ENCODE measurements at regions not wholly inside any gene's neighbourhood (a gene's known extent, or its start where the extent isn't known, plus 50 kb on each side); places are given as distances from the start of the nearest gene placed in this dataset.

DNA sequence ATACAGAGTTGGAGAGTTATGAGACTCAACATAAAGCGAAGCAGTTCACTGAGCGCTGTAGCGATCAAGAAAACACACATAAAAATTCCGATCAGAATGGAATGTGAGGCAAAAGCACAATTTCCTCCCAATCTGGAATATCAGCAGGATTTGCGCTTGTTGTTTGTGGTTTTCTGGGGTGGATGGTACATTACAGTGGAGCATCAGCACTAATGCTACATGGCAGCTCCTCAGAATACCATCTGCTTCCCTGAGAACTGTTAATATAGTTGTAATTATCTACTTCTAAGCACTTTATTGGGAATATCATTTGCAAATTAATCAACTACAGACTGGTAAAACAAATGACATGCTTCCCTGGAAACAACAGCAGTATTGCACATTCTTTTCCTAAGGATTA is 324.1 kb upstream of the PPARGC1A start:
- Histone ChIP-seq H4K20me1 (ENCODE audit: insufficient read depth, low read length, poor library complexity, severe bottlenecking) (no peaks in the 10 kb centered on the region), H3K27me3 (ENCODE audit: insufficient read depth, low read length, poor library complexity, severe bottlenecking) (no peaks in the 10 kb centered on the region), H3K79me2 (ENCODE audit: insufficient read depth, low read length) (no peaks in the 10 kb centered on the region), H3K9me3 (ENCODE audit: insufficient read depth, low read depth, low read length) (no peaks in the 10 kb centered on the region), H3K4me1 (ENCODE audit: insufficient read depth, low read length, poor library complexity, severe bottlenecking) (no peaks in the 10 kb centered on the region), H3K9me2 (replicated peaks; ENCODE audit: low read depth, low read length) (no peaks in the 10 kb centered on the region), H3K4me2 (ENCODE audit: low read depth, low read length, poor library complexity, severe bottlenecking) (no peak overlapping the region), H3K9ac (ENCODE audit: low read depth, low read length, poor library complexity, severe bottlenecking) (no peak overlapping the region), H3K4me3 (ENCODE audit: low read length, poor library complexity, severe bottlenecking) (no peak overlapping the region), H3K36me3 (ENCODE audit: insufficient read depth, low read length) (no peaks in the 10 kb centered on the region), H2AFZ (ENCODE audit: low read length) (no peak overlapping the region), H3F3A (ENCODE audit: low read depth) (no peaks in the 10 kb centered on the region)
- no peak for TF ChIP-seq EZH2phosphoT487 (IDR thresholded peaks at IDR 0.05; ENCODE audit: borderline replicate concordance)
- TF ChIP-seq, protein P1, sequence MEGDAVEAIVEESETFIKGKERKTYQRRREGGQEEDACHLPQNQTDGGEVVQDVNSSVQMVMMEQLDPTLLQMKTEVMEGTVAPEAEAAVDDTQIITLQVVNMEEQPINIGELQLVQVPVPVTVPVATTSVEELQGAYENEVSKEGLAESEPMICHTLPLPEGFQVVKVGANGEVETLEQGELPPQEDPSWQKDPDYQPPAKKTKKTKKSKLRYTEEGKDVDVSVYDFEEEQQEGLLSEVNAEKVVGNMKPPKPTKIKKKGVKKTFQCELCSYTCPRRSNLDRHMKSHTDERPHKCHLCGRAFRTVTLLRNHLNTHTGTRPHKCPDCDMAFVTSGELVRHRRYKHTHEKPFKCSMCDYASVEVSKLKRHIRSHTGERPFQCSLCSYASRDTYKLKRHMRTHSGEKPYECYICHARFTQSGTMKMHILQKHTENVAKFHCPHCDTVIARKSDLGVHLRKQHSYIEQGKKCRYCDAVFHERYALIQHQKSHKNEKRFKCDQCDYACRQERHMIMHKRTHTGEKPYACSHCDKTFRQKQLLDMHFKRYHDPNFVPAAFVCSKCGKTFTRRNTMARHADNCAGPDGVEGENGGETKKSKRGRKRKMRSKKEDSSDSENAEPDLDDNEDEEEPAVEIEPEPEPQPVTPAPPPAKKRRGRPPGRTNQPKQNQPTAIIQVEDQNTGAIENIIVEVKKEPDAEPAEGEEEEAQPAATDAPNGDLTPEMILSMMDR (conservative IDR thresholded peaks at IDR 0.05; ENCODE audit: low read length): no peak

DNA sequence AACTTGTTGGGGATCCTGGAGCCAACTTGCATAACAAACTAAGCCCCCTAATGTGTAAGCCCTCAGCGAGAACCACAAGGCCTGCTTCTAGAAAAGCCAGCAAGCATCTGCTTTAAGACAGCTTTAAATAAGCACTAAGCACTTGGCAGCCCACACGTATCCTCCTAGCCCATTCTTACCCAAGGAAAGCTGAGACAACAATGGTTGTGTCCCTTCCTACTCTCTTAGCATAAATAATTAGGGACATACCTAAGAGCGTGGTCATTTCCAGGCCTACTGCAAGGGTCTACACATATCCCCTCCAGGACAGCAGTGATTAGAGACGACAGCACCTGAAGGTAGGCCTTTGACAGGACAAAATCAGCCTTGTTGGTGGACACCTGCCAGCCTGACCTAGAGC is 322.8 kb upstream of the PPARGC1A start:
- Histone ChIP-seq H3K27me3 (ENCODE audit: insufficient read depth, low read length, poor library complexity, severe bottlenecking) (no peaks in the 10 kb centered on the region), H3K9me3 (ENCODE audit: insufficient read depth, low read depth, low read length) (no peaks in the 10 kb centered on the region), H3K4me2 (ENCODE audit: low read depth, low read length, poor library complexity, severe bottlenecking) (no peak overlapping the region), H4K20me1 (ENCODE audit: insufficient read depth, low read length, poor library complexity, severe bottlenecking) (no peaks in the 10 kb centered on the region), H3K9me2 (replicated peaks; ENCODE audit: low read depth, low read length) (no peaks in the 10 kb centered on the region), H3K79me2 (ENCODE audit: insufficient read depth, low read length) (no peaks in the 10 kb centered on the region), H3K4me3 (ENCODE audit: low read length, poor library complexity, severe bottlenecking) (no peak overlapping the region), H3F3A (ENCODE audit: low read depth) (no peaks in the 10 kb centered on the region), H2AFZ (ENCODE audit: low read length) (no peak overlapping the region), H3K36me3 (ENCODE audit: insufficient read depth, low read length) (no peaks in the 10 kb centered on the region), H3K4me1 (ENCODE audit: insufficient read depth, low read length, poor library complexity, severe bottlenecking) (no peaks in the 10 kb centered on the region), H3K9ac (ENCODE audit: low read depth, low read length, poor library complexity, severe bottlenecking) (no peak overlapping the region)
- TF ChIP-seq, protein P1 (conservative IDR thresholded peaks at IDR 0.05; ENCODE audit: low read length): no peak
- TF ChIP-seq EZH2phosphoT487 (IDR thresholded peaks at IDR 0.05; ENCODE audit: borderline replicate concordance): no peak

DNA sequence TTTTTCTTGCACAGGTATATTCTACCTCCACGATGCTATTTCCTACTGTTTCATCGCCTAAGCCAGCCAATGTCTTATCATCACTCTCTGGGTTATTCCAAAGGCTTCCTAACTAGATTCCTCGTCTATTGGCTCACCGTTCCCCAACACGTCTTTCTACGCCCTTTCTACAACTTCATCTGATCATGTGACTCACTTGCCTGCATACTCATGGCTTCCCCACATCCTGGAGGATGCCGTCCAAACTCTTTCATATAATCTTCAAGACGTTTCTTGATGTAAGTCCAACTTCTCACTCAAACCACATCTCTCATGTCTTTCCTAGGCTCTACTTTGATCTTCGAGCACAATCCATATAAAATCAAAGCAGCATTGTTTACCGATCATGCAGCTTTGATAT is 322.0 kb upstream of the PPARGC1A start:
- Histone ChIP-seq H3K79me2 (ENCODE audit: insufficient read depth, low read length) (no peaks in the 10 kb centered on the region), H3K9me3 (ENCODE audit: insufficient read depth, low read depth, low read length) (no peaks in the 10 kb centered on the region), H3K4me3 (ENCODE audit: low read length, poor library complexity, severe bottlenecking) (no peak overlapping the region), H3K27me3 (ENCODE audit: insufficient read depth, low read length, poor library complexity, severe bottlenecking) (no peaks in the 10 kb centered on the region), H3K9ac (ENCODE audit: low read depth, low read length, poor library complexity, severe bottlenecking) (no peak overlapping the region), H4K20me1 (ENCODE audit: insufficient read depth, low read length, poor library complexity, severe bottlenecking) (no peaks in the 10 kb centered on the region), H3K36me3 (ENCODE audit: insufficient read depth, low read length) (no peaks in the 10 kb centered on the region), H2AFZ (ENCODE audit: low read length) (no peak overlapping the region), H3K9me2 (replicated peaks; ENCODE audit: low read depth, low read length) (no peaks in the 10 kb centered on the region), H3K4me1 (ENCODE audit: insufficient read depth, low read length, poor library complexity, severe bottlenecking) (no peaks in the 10 kb centered on the region), H3F3A (ENCODE audit: low read depth) (no peaks in the 10 kb centered on the region), H3K4me2 (ENCODE audit: low read depth, low read length, poor library complexity, severe bottlenecking) (no peak overlapping the region)
- TF ChIP-seq, protein P1 (conservative IDR thresholded peaks at IDR 0.05; ENCODE audit: low read length): no peak
- no peak for TF ChIP-seq EZH2phosphoT487 (IDR thresholded peaks at IDR 0.05; ENCODE audit: borderline replicate concordance)
